ENCODE measurements at regions not wholly inside any gene's neighbourhood (a gene's known extent, or its start where the extent isn't known, plus 50 kb on each side); places are given as distances from the start of the nearest gene placed in this dataset.
"Not testable (repeated sequence)": the region's sequence is repeated elsewhere in the genome, so short reads cannot be mapped to it uniquely, and the experiment has no call there.

- ATAC-seq (peak; percentile 93), DNase-seq (ENCODE audit: low spot score) (peak; percentile 29)
- CTCF ChIA-PET; POLR2A ChIA-PET; H3K27me3 Mint-ChIP-seq (ENCODE audit: low read depth); H3K4me3 Mint-ChIP-seq: not testable (repeated sequence)
- H3K4me1 Mint-ChIP-seq: peaks cover 12% of the 10 kb centered on the region
- peaks cover 16% of the 10 kb centered on the region for H3K36me3 Mint-ChIP-seq
- peaks cover 21% of the 10 kb centered on the region for H3K9me3 Mint-ChIP-seq
- H3K27ac Mint-ChIP-seq: peak overlapping the region; percentile 95
Observed at GRCh38 chr6:60843175-60843982, 1442.6 kb downstream of the KHDRBS2 start.

DNA sequence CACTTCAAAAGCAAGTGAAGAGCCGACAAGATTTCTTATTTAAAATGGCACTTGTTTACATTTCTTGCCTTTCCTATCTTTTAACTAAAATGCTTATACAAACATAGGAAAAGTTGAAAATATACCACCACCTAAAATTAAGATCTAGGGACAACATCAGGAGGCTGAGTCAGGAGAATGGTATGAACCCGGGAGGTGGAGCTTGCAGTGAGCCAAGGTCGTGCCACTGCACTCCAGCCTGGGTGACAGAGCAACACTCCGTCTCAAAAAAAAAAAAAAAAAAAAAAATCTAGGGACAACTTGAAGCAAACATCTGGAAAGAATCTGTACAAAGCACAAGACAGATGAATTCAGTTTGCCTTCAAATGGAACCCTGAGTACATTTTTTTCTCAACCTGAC, 1455.3 kb downstream of the KHDRBS2 start:
- H3K27ac Mint-ChIP-seq; CTCF ChIA-PET; DNase-seq (ENCODE audit: low spot score); H3K4me3 Mint-ChIP-seq; POLR2A ChIA-PET; H3K4me1 Mint-ChIP-seq; H3K27me3 Mint-ChIP-seq (ENCODE audit: low read depth); ATAC-seq: not testable (repeated sequence)
- Mint-ChIP-seq H3K36me3 (peaks cover 22% of the 10 kb centered on the region), H3K9me3 (peaks cover 55% of the 10 kb centered on the region)

- H3K4me1 Mint-ChIP-seq; CTCF ChIA-PET; H3K27ac Mint-ChIP-seq; POLR2A ChIA-PET; ATAC-seq; DNase-seq (ENCODE audit: low spot score); H3K36me3 Mint-ChIP-seq; H3K4me3 Mint-ChIP-seq; H3K27me3 Mint-ChIP-seq (ENCODE audit: low read depth): not testable (repeated sequence)
- H3K9me3 Mint-ChIP-seq: peaks cover 13% of the 10 kb centered on the region
Observed at GRCh38 chr6:60822597-60822996, 1463.4 kb downstream of the KHDRBS2 start.

GRCh38 chr6:60818072-60818471, 1468.0 kb downstream of the KHDRBS2 start:
- DNase-seq (ENCODE audit: low spot score); POLR2A ChIA-PET; ATAC-seq; H3K4me1 Mint-ChIP-seq; H3K4me3 Mint-ChIP-seq; H3K27ac Mint-ChIP-seq; H3K27me3 Mint-ChIP-seq (ENCODE audit: low read depth); CTCF ChIA-PET: not testable (repeated sequence)
- H3K9me3 Mint-ChIP-seq: peaks cover 16% of the 10 kb centered on the region
- peaks cover 14% of the 10 kb centered on the region for H3K36me3 Mint-ChIP-seq

DNA sequence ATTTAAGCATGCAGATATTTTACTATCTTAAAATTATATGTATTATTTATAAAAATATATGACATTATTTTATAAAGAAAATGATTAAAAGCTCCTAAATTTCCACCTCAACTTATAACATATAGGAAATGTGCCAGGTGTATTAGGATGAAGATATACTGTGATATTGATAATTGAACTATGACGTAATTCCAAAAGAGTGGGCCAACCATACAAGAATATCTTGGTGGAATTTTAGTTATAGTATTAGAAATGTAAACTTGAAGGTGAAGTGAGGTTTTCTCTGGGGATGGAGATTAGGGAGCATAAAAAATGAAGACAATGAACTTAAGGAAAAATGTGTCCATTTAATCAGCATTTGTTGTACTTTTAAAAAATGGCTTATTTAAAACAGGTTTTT, 1471.2 kb downstream of the KHDRBS2 start:
- H3K27ac Mint-ChIP-seq; H3K27me3 Mint-ChIP-seq (ENCODE audit: low read depth); H3K4me3 Mint-ChIP-seq; ATAC-seq; POLR2A ChIA-PET; CTCF ChIA-PET; H3K4me1 Mint-ChIP-seq; DNase-seq (ENCODE audit: low spot score): not testable (repeated sequence)
- peaks cover 26% of the 10 kb centered on the region for H3K9me3 Mint-ChIP-seq
- peaks cover 14% of the 10 kb centered on the region for H3K36me3 Mint-ChIP-seq

DNA sequence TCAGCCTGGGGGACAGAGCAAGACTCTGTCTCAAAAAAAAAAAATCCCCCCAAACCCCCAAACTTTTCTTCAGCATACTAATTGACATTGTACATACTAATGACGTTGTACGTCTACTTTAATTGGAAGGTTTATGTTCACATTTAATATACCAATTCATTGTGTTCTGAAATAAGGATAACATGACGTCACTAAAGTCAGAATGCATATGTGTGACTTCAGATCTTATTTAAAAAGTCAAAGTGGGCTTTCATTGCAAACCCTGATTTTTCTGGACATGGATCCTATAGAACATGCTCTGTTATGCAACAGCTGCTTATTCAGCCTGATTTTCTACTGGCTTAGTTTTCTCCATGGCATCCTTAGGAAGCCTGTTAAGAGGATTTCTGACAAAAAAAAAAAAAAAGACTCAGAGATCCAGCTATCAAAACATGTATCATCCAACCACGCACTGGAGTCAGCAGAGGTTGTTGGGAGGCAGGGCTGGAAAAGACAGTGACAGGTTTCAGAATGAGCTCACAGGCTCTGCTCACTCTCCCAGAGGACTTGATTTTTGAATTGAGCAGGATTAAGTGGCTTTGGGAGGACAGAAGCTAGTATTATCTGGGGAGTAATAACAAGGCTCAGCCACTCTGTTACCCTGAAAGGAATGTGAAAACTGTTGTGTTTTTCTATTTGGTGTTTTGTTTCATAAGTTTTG, 1472.0 kb downstream of the KHDRBS2 start:
- H3K4me1 Mint-ChIP-seq; DNase-seq (ENCODE audit: low spot score); POLR2A ChIA-PET; H3K36me3 Mint-ChIP-seq; H3K27ac Mint-ChIP-seq; CTCF ChIA-PET; ATAC-seq; H3K4me3 Mint-ChIP-seq; H3K27me3 Mint-ChIP-seq (ENCODE audit: low read depth): not testable (repeated sequence)
- peaks cover 23% of the 10 kb centered on the region for H3K9me3 Mint-ChIP-seq

DNA sequence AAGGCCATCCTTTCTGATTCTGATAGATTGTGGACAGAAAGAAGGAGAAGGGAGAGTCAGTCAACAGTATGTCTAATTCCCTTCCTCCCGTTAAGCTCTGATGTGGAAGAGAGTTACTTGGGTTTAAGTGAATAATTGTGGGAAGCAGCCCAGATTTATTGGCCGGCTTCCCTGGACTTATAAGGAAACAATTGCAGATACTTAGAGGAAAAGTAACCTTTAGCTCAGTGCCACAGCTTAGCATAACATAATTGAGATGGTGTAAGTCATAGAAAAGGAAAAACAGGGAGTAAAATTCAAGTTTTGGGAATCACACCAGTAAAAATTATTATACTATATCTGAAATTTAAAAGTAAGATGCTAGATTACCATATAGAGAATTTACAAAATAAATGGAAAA, 1475.8 kb downstream of the KHDRBS2 start:
- H3K27me3 Mint-ChIP-seq (ENCODE audit: low read depth); CTCF ChIA-PET; ATAC-seq; H3K4me1 Mint-ChIP-seq; H3K4me3 Mint-ChIP-seq; POLR2A ChIA-PET; DNase-seq (ENCODE audit: low spot score); H3K27ac Mint-ChIP-seq: not testable (repeated sequence)
- peaks cover 30% of the 10 kb centered on the region for H3K9me3 Mint-ChIP-seq
- peaks cover 12% of the 10 kb centered on the region; the same call in 1 of the 2 replicates for H3K36me3 Mint-ChIP-seq

DNA sequence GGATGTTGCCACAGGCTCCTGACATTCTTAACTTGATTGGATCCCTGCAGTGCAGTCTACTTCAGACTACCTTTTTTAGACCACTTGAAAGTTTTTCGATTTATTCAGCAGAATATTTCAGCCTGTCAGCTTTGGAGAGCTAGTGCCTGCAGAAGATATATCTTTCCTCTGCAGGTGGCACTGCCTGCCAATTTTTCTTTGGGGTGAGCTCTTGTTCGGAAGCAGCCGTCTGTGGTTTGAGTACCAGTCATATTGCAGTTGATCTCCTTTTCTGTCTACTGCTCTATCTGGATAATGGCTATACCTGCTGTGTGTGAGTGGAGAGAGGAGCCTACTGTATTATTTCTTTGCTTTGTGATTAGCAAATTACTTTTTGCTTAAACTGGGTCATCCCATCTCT, 1486.9 kb downstream of the KHDRBS2 start:
- peak; percentile 67 for ATAC-seq
- H3K4me3 Mint-ChIP-seq; H3K9me3 Mint-ChIP-seq; H3K36me3 Mint-ChIP-seq; CTCF ChIA-PET; H3K27me3 Mint-ChIP-seq (ENCODE audit: low read depth); POLR2A ChIA-PET; H3K27ac Mint-ChIP-seq; DNase-seq (ENCODE audit: low spot score): not testable (repeated sequence)
- H3K4me1 Mint-ChIP-seq: peaks cover 22% of the 10 kb centered on the region

DNA sequence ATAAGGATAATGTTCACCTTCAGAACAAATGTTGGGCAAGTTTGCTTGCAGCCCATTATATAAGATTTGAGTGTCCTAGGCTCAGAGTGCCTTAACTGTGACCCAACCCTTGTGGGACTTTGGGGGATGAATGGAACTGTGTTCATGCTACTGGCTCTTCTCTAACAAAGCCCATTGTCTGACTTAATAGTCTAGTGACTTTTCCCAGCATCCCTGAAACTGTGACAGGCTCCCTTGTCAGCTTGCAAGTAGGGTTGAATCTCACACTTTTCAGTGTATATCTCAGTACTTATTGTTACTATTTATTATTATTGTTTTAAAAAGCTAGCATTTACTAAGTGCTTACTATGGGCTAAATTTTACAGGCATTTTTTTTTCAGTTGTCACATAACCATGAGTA, 1488.2 kb downstream of the KHDRBS2 start:
- H3K4me3 Mint-ChIP-seq; ATAC-seq; POLR2A ChIA-PET; H3K9me3 Mint-ChIP-seq; H3K27ac Mint-ChIP-seq; CTCF ChIA-PET; H3K36me3 Mint-ChIP-seq; H3K27me3 Mint-ChIP-seq (ENCODE audit: low read depth); DNase-seq (ENCODE audit: low spot score): not testable (repeated sequence)
- H3K4me1 Mint-ChIP-seq: peaks cover 22% of the 10 kb centered on the region

DNA sequence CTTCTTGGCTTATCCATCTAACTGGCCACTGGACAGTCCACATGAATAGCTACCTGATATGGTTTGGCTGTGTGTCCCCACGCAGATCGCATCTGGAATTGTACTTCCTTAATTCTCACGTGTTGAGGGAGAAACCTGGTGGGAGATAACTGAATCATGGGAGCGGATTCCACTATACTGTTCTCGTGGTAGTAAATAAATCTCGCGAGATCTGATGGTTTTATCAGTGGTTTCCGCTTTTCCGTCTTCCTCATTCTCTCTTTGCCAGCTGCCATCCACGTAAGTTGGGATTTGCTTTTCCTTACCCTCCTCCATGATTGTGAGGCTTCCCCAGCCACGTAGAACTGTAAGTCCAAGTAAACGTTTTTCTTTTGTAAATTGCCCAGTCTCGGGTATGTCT, 1496.4 kb downstream of the KHDRBS2 start:
- POLR2A ChIA-PET; H3K36me3 Mint-ChIP-seq; CTCF ChIA-PET; H3K4me1 Mint-ChIP-seq; H3K4me3 Mint-ChIP-seq; ATAC-seq; H3K27ac Mint-ChIP-seq; DNase-seq (ENCODE audit: low spot score); H3K27me3 Mint-ChIP-seq (ENCODE audit: low read depth): not testable (repeated sequence)
- peaks cover 13% of the 10 kb centered on the region for H3K9me3 Mint-ChIP-seq

DNA sequence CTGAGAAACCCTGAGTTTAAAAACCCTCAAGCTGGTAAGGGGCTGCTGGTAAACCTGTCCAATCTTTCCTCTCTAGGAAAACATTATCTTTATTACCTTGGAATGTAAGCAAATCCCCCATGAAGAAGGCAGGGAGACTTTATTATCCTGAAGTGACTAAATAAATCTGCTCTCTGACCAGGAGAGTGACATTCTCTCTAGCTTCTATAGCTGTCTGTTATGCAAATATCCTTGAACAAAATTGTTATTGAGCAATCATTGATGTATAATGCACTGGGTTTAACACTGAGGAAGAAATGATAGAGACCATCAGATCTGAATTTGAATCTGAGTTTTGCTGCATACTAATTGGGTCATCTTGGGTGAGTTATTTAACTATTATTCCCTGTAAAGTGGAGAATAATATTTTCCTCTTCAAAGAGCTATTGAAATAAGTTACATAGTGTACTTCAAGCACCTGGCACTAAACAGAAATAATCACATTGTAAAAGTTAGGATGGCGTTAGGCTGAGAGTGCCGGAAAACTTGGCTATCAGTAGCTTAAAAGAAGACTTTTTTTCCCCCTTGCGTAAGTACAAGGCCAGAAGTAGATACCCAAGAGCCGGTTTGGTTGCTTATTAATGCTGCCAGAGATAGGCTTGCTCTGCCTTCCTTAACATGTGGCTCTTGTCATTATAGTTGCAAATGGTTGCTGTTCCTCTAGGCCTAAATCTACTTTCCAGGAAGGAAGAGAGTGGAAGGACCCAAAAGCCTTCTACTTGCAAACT, 1503.1 kb downstream of the KHDRBS2 start:
- H3K27ac Mint-ChIP-seq; H3K27me3 Mint-ChIP-seq (ENCODE audit: low read depth); H3K36me3 Mint-ChIP-seq; CTCF ChIA-PET; H3K9me3 Mint-ChIP-seq; H3K4me1 Mint-ChIP-seq; ATAC-seq; POLR2A ChIA-PET; H3K4me3 Mint-ChIP-seq; DNase-seq (ENCODE audit: low spot score): not testable (repeated sequence)

DNA sequence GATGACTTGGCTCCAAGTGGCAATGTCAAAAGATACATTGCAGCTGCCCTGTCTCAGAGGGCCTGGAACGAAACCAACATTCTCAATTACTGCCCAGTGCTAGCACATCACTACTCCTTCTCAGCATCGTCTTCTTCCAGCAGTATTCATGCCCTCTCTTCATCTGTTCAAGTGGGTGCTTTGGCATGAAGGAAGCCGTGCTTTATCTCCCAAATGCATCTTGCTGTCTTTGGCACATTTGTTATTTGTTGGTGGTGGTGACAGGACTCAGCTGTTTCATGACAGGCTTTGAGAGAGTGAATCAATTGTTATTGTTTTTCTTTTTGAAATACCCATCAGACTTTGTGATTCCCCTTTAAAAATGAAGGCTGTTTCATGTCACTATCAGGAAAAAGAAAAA, 1506.4 kb downstream of the KHDRBS2 start:
- CTCF ChIA-PET; H3K4me1 Mint-ChIP-seq; DNase-seq (ENCODE audit: low spot score); H3K27ac Mint-ChIP-seq; ATAC-seq; H3K4me3 Mint-ChIP-seq; POLR2A ChIA-PET; H3K27me3 Mint-ChIP-seq (ENCODE audit: low read depth): not testable (repeated sequence)
- peaks cover 10% of the 10 kb centered on the region for H3K36me3 Mint-ChIP-seq
- peaks cover 21% of the 10 kb centered on the region for H3K9me3 Mint-ChIP-seq
